GM18867 (cell line): ENCODE measurements at regions not wholly inside any gene's neighbourhood (a gene's known extent, or its start where the extent isn't known, plus 50 kb on each side); places are given as distances from the start of the nearest gene placed in this dataset.
A peak's percentile ranks its signal among the peaks of the same experiment; 100 is the strongest.

Source experiments
- ATAC-seq: cut with Tn5 transposase; IDR thresholded peaks from one replicate; pipeline ENCODE4 v1.9.1; 2021; ENCODE audit warnings: mild to moderate bottlenecking, moderate library complexity; ENCODE audit not compliant: unreplicated experiment

DNA sequence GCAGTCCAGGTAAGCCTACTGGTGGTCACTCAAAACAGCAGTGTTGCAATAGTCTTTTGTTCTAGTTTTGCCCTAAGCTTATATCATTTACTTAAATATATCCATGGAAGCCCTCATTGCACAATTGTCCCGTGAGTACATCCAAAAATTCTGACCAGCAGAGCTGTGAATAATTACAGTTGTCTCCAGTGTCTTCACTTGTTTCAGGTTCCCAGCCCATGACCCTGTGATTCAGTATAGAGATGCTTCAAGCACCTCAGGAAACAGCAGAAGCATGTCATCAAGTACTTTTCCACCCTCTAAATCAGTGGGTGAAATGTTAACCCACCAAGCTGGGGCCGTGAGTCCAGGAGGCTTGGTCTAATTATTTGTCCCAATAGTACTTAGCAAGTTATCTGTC, 214.9 kb upstream of the RPS6KA3 start:
- ATAC-seq: no peak

GRCh38 chrX:20479896-20480295, 213.2 kb upstream of the RPS6KA3 start:
- no peak for ATAC-seq

GRCh38 chrX:20479048-20479447, 212.3 kb upstream of the RPS6KA3 start:
- no peak for ATAC-seq

DNA sequence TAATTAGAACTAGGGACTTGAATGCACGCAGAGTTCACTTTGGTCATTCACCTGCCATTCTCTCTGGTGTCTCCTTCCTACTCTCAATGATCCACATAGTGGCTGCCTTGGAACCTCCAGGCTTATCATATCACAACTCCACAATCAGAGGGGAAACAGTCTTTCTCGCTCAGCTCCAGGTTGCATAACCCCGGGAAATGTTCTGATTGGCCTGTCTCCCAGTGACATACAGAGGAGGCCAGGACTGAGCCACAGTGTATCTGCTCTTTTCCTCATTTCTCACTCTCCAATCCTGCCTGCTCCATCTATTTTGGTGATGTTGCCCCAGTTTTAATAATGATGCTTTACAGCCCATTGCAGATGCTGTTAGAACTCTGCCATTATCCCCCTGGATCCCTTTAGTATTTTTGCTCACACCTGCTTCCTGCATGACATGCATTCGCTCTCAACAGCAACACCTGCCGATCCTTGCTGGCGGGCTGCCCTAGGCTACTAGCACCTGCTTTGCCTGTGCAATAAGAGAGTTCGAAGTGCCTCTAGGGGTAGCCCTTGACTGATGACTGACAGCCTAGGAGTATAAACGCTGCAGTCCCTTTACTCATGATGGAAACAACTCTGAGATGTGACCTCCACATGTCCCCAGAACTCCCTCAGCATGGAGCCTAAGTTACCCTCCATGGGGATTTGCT, 211.3 kb upstream of the RPS6KA3 start:
- no peak for ATAC-seq

DNA sequence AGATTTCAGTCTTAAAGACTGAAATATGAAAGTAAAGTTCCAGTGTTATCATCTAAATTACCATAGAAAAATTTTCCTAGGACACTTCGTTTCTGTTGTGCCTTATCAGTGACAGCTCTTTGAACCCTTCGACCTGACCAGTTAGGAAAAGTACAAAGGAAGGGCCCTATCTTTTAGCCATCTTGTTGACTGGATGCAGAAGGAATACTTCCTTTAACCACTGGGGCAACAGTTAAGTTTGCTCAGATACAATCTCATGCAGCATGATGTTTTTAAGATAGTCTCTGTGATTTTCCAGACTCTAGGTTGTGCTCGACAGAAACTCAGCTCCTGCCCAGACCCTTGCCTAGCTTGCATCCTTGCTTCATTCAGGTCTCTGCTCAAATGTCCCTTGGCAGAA, 210.5 kb upstream of the RPS6KA3 start:
- no peak for ATAC-seq

DNA sequence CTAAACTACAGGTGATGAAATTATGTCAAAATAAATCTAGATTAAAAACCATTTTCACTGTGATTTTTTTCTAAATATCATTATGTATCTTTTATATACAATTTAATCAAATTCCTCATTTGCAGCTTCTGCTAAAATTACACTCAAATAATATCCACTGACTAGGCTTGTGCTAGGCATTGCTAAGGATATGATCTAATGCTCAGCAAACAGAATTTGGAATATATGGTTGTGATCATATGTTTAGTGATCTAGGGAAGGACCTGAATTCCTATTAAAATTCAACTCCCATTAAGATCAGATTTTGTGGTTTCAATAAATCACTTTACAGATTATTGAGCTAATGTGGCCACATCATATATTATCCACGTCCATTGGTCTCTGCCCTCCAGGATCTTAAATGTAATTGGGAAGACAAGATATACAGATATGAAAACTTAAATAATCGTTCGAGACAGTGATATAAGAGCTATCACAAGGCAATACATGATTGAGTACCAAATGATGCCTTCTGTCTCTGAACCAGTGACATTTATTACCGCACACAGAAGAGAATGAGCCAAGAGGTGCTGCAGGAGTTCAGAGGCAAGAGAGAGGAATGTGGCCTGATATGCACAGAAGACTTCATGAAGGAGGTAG, 206.0 kb upstream of the RPS6KA3 start:
- no peak for ATAC-seq

- no peak for ATAC-seq
Observed at GRCh38 chrX:20472148-20472547, 205.4 kb upstream of the RPS6KA3 start.

DNA sequence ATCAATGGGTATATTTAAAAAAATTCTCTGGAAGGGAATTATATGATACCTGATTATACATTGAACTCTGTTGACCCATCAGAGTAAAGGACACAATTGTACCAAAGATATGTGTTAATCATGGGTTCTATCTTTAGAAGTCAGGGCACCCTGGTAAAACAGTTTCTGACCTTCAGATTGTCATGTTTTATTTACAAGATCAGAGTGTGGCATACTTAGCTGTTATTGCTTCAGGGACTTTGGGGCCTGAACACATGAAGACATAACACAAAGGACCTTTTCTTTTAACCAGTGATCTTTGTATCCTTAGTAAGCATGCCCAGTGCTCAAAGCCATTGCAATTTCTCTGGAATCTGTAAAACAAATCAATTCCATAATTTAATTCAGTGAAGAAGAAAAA, 204.8 kb upstream of the RPS6KA3 start:
- no peak for ATAC-seq

- peak; percentile 67 for ATAC-seq
Observed at GRCh38 chrX:20463296-20464075, 196.8 kb upstream of the RPS6KA3 start.

- ATAC-seq: no peak
Observed at GRCh38 chrX:20461576-20461975, 194.9 kb upstream of the RPS6KA3 start.

GRCh38 chrX:20461002-20461401, 194.3 kb upstream of the RPS6KA3 start:
- no peak for ATAC-seq

DNA sequence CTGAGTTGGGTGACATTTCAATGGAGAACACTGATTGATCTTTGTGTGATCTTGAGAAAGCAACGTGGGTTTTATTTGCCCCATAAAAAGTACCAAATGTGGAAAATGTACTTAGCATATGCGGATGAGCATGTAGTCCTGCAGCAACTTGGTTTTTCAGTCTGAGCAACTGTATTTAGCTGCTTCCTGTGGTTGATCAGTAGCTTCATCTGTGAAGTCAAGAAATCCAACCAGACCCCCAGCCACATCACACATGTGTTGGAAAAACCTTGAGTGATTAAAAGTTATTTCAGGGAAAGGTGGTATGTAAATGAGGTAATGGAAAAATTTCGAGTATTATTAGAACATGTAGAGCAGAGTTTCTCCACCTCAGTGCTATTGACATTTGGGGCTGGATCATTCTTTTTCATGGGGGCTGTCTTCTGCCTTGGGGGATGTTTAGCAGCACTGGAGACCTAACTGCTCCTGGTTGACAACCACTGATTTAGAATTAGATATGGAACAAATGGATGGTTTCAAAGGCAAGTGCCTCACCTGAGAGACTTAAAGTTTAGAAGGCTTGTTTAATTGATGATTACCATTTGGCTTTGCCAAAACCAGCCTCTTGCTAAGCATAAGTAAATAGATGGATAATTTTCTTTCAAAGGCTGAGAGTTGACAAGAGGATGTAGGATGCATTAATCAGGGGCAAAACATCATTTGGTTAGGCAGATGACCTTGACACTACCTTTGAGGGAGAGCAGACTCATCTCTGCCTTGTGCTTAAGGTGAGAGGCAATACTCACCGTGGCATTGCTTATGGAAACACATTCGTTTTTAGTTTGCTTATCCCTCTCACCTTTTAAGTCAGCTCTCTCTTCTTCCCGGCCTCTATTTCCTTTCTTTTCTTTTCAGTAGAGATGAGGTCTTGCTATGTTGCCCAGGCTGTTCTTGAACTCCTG, 193.0 kb upstream of the RPS6KA3 start:
- no peak for ATAC-seq

- no peak for ATAC-seq
Observed at GRCh38 chrX:20456971-20457370, 190.3 kb upstream of the RPS6KA3 start.

DNA sequence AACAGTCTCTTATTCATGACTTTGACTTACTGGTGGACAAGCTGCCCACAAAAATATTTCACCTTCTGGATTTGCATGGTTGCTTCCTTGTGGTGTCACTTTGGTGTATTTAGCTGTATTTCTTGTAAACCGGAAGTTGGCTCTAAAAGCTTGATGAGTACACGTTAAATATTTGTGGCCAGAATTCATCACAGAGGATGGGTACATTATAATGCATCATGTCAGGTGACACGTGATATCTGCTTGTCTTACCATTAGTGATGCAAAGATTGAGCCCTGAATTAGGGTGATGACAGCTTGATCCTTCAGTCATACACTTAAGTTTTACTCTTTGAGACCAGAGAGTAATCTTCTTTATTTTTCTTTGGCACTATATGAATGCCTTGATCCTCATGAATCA, 188.3 kb upstream of the RPS6KA3 start:
- ATAC-seq: peak; percentile 35

GRCh38 chrX:20454117-20454516, 187.4 kb upstream of the RPS6KA3 start:
- no peak for ATAC-seq

DNA sequence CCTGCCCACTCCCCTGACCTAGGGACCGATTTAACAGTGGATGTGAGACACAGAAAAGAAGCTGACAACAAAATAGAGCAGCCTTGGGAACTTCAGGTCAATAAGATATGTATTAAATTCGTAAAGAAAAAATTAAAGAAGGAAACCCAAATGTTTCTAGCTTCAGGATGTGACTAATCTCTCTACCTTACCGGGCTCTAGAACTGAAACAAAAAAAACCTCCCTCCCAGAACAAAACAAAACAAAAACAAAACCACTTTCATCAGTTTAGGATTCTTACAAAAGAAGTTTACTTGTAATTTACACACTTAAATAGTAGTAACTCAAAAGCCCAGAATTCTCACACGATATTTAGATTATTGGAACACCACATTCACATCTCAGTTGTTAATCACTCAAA, 185.8 kb upstream of the RPS6KA3 start:
- peak; percentile 73 for ATAC-seq

DNA sequence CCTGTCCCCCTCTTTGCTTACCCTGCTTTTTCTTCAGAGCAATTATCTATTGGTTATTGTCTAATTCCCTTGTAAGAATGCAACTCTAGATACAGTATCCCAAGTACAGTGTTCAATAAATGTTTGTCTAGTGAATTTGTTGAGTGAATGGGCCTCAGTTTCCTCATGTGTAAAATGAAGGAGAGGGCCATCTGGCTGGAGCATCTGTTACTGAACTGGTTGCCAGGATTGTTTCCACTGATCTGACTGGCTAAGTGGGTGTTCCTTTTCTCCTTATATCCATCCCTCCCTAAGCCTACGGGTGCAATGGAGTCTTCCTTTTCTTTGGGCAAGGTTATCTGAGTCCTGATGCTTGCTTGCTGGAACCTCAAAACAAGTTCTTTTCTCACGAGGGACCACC, 185.2 kb upstream of the RPS6KA3 start:
- ATAC-seq: no peak

GRCh38 chrX:20445109-20445508, 178.4 kb upstream of the RPS6KA3 start:
- peak; percentile 74 for ATAC-seq

GRCh38 chrX:20442597-20442996, 175.9 kb upstream of the RPS6KA3 start:
- ATAC-seq: peak; percentile 74

GRCh38 chrX:20441123-20441522, 174.4 kb upstream of the RPS6KA3 start:
- no peak for ATAC-seq
